ENCODE measurements at regions not wholly inside any gene's neighbourhood (a gene's known extent, or its start where the extent isn't known, plus 50 kb on each side); places are given as distances from the start of the nearest gene placed in this dataset.

DNA sequence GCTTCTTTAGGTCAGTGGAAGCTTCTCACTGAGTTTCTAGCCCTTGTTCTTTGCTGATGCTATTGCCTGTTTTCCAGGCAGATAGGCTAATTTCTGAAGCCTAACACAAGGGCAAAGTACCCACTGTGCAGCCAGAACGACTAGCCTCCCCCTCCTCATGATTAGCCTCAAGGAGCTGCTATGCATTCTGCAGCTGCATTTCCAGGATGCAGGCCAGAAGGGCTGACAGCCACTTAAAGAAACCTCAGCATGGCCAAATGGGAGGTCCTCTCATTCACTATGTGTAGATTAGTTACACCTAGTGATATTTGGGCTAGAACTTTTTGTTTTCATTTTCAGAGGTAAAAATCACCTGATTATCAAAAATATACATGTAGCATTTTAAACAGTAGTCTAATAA is 216.0 kb downstream of the RAD51AP2 start:
- H3K4me3 ChIP-seq = no peak overlapping the region
- no peak for TF ChIP-seq POLR2A (IDR thresholded peaks at IDR 0.05)
- no peaks in the 10 kb centered on the region for H3K27me3 ChIP-seq
- no peak overlapping the region for H3K27ac ChIP-seq
- DNase-seq (ENCODE audit: extremely low spot score in 2 of 2) = no peak
- H3K36me3 ChIP-seq = no peaks in the 10 kb centered on the region
- no peaks in the 10 kb centered on the region for H3K4me1 ChIP-seq
- H3K9me3 ChIP-seq = no peaks in the 10 kb centered on the region
- intact Hi-C loops (cut with DNase I) = no loop called here

DNA sequence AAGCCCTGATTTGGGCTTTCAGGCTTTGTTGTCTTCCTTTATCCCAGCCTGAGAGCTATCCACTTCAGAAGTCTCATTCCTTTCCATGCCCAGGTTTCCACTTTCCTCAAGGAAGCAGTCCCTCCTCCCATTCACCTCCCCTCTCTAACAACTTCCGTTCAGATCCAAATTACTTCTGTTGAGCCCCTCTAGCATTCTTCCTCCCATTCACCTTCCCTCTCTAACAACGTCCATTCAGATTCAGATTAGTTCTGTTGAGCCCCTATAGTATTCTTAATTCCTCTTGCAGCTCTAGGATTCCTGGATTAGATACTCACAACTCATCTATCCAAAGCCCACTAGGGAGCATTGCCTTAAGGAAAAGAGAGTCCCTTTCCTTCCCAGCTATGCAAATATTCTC is 216.8 kb downstream of the RAD51AP2 start:
- H3K4me1 ChIP-seq = no peaks in the 10 kb centered on the region
- H3K4me3 ChIP-seq = no peak overlapping the region
- no peaks in the 10 kb centered on the region for H3K36me3 ChIP-seq
- H3K27me3 ChIP-seq = no peaks in the 10 kb centered on the region
- no peaks in the 10 kb centered on the region for H3K9me3 ChIP-seq
- no peak overlapping the region for H3K27ac ChIP-seq
- intact Hi-C loops (cut with DNase I) = no loop called here
- no peak for DNase-seq (ENCODE audit: extremely low spot score in 2 of 2)
- TF ChIP-seq, protein P1, sequence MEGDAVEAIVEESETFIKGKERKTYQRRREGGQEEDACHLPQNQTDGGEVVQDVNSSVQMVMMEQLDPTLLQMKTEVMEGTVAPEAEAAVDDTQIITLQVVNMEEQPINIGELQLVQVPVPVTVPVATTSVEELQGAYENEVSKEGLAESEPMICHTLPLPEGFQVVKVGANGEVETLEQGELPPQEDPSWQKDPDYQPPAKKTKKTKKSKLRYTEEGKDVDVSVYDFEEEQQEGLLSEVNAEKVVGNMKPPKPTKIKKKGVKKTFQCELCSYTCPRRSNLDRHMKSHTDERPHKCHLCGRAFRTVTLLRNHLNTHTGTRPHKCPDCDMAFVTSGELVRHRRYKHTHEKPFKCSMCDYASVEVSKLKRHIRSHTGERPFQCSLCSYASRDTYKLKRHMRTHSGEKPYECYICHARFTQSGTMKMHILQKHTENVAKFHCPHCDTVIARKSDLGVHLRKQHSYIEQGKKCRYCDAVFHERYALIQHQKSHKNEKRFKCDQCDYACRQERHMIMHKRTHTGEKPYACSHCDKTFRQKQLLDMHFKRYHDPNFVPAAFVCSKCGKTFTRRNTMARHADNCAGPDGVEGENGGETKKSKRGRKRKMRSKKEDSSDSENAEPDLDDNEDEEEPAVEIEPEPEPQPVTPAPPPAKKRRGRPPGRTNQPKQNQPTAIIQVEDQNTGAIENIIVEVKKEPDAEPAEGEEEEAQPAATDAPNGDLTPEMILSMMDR (IDR thresholded peaks at IDR 0.05) = no peak
- TF ChIP-seq POLR2A (IDR thresholded peaks at IDR 0.05) (no peak), POLR2AphosphoS5 (IDR thresholded peaks at IDR 0.05; ENCODE audit: insufficient read depth in 1 of 2, low read depth in 1 of 2) (no peak)

DNA sequence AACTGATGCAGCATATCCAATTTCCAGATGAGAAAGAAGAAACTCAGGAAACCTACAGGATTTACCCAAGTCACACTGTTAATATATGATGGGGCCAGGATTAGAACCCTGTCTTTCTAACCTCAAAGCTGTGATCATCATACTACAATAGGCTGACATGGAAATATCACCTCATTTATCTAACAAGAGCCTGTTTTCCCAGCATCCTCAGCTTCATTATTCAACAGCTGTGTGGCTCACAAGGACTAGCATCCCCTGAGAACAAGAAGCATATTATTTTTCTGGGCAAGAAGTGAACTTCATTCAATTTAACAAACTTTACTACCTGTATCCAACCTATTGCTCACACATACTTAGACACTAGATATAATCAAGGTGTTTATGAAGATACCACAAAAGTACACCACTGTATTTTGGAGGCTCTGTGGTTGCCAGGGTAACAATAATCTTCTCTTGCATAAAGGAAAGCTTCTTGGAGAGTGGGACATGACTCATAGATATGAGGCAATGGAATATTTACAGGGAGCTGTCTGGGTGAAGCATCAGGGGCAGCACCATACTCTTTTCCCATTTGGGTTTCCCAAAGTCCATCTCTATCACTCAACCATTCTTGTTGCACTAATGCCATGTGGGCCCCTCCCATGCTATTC is 218.2 kb downstream of the RAD51AP2 start:
- H3K27me3 ChIP-seq = no peaks in the 10 kb centered on the region
- TF ChIP-seq POLR2A (IDR thresholded peaks at IDR 0.05) = no peak
- DNase-seq (ENCODE audit: extremely low spot score in 2 of 2) = no peak
- intact Hi-C loops (cut with DNase I) = no loop called here
- no peaks in the 10 kb centered on the region for H3K36me3 ChIP-seq
- H3K9me3 ChIP-seq = no peaks in the 10 kb centered on the region
- no peaks in the 10 kb centered on the region for H3K4me1 ChIP-seq
- no peak overlapping the region for H3K27ac ChIP-seq
- H3K4me3 ChIP-seq = no peak overlapping the region

DNA sequence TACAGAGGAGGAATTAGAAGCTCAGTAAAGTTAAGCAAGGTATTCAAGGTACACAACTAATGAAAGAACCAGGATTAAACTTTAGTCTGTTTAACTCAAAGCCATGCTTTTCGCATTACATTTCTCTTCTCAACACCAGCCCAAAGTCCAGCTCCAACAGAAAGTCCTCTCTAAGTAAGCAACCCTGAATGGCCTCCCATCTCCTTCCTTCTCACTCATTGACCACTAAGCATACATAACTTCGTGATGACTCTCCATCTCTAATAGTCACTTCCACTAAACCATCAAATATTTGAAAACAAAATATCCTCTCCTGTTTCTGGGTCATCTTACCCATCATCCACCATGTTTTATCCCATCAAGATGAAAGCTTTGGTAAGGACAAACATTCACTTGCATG is 219.8 kb downstream of the RAD51AP2 start:
- Histone ChIP-seq H3K4me1 (no peaks in the 10 kb centered on the region), H3K9me3 (no peaks in the 10 kb centered on the region), H3K36me3 (no peaks in the 10 kb centered on the region), H3K27ac (no peak overlapping the region), H3K4me3 (no peak overlapping the region), H3K27me3 (no peaks in the 10 kb centered on the region)
- no peak for DNase-seq (ENCODE audit: extremely low spot score in 2 of 2)
- intact Hi-C loops (cut with DNase I) = no loop called here
- TF ChIP-seq, protein P1 (IDR thresholded peaks at IDR 0.05) = no peak
- no peak for TF ChIP-seq POLR2A (IDR thresholded peaks at IDR 0.05)
- no peak for TF ChIP-seq POLR2AphosphoS5 (IDR thresholded peaks at IDR 0.05; ENCODE audit: insufficient read depth in 1 of 2, low read depth in 1 of 2)

DNA sequence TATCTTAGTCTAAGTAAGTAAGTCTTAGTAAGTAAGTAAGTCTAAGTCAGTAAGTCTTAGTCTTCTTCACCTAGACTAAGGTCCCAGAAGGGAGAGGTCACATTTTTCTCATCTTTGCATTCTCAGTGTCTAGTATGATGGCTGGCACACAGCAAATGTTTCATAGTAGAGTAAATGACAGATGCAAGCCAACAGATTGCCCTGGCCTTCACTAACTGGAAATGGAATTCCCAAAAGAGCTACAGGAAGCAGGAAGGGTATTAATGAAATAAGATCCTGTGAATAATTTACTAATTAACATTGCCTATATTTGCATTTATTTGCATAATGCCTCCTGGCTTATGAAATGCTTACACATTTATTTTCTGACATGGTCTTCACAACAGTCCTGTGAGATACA is 221.6 kb downstream of the RAD51AP2 start:
- H3K4me3 ChIP-seq = no peak overlapping the region
- no peaks in the 10 kb centered on the region for H3K27me3 ChIP-seq
- DNase-seq (ENCODE audit: extremely low spot score in 2 of 2) = no peak
- H3K27ac ChIP-seq = no peak overlapping the region
- no peaks in the 10 kb centered on the region for H3K4me1 ChIP-seq
- H3K36me3 ChIP-seq = no peaks in the 10 kb centered on the region
- intact Hi-C loops (cut with DNase I) = no loop called here
- no peaks in the 10 kb centered on the region for H3K9me3 ChIP-seq
- no peak for TF ChIP-seq POLR2AphosphoS5 (IDR thresholded peaks at IDR 0.05; ENCODE audit: insufficient read depth in 1 of 2, low read depth in 1 of 2)
- TF ChIP-seq, protein P1 (IDR thresholded peaks at IDR 0.05) = no peak
- TF ChIP-seq POLR2A (IDR thresholded peaks at IDR 0.05) = no peak

DNA sequence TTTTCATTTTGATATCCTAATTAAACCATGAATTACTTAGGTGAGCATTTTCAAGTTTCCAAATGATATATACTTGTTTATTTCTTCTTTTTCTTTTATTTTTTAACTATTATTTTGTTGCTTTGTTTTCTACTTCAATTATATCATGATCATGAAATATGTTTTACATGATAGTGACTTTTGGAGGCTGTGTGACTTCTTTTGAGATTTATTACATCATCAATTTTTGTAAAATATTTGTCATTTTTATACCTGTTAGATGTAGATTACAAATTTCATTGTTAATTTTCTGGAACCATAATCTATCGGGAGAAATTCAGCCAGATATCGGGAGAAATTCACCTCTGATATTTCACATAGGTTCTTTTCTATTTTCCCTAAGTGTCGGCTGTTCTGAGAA is 228.6 kb downstream of the RAD51AP2 start:
- TF ChIP-seq POLR2AphosphoS5 (IDR thresholded peaks at IDR 0.05; ENCODE audit: insufficient read depth in 1 of 2, low read depth in 1 of 2) = no peak
- TF ChIP-seq, protein P1 (IDR thresholded peaks at IDR 0.05) = no peak
- no peak for TF ChIP-seq POLR2A (IDR thresholded peaks at IDR 0.05)
- Histone ChIP-seq H3K4me3 (no peak overlapping the region), H3K36me3 (no peaks in the 10 kb centered on the region), H3K9me3 (no peaks in the 10 kb centered on the region), H3K4me1 (no peaks in the 10 kb centered on the region), H3K27me3 (no peaks in the 10 kb centered on the region), H3K27ac (no peak overlapping the region)
- no peak for DNase-seq (ENCODE audit: extremely low spot score in 2 of 2)
- intact Hi-C loops (cut with DNase I) = no loop called here
